Lower leg skin (tissue), 4 donors: ENCODE measurements at regions not wholly inside any gene's neighbourhood (a gene's known extent, or its start where the extent isn't known, plus 50 kb on each side); places are given as distances from the start of the nearest gene placed in this dataset.

ENCODE experiments used
- DNase-seq, 2 donors: peaks; one replicate each; pipeline ENCODE4 v3.0.0-alpha.2; 2019; ENCODE audit warnings: low spot score in 2 of 2
- H3K4me3 ChIP-seq: fragments of 200-600 bp; sonication (generic); 2 replicates; pipeline ENCODE4 v1.5.1; 2017; ENCODE audit warnings: mild to moderate bottlenecking, low read depth; ENCODE audit not compliant: poor library complexity, severe bottlenecking
- CTCF ChIP-seq, 3 donors: fragments of 450-650 bp; IDR thresholded peaks; one replicate each; pipeline ENCODE4 v1.5.1; 2016; ENCODE audit warnings: antibody characterized with exemption in 3 of 3, mild to moderate bottlenecking in 3 of 3, moderate library complexity in 2 of 3
- POLR2A ChIP-seq, 2 donors: fragments of 450-650 bp; IDR thresholded peaks; one replicate each; pipeline ENCODE4 v1.6.1; 2016 to 2017; ENCODE audit warnings: antibody characterized with exemption in 2 of 2, mild to moderate bottlenecking in 1 of 2, moderate library complexity in 1 of 2
- WGBS, 2 donors: methylation state at CpG; one replicate each; pipeline ENCODE4 v1.1.5; 2018; 5-methylcytosine and 5-hydroxymethylcytosine counted together
- intact Hi-C: fragments of 100-400 bp; cut with DNase I; formaldehyde crosslinking; loops from one replicate; pipeline ENCODE4 v1.15.0; 2023; ENCODE audit warnings: low total_unique reads

- no peak for TF ChIP-seq POLR2A (IDR thresholded peaks at IDR 0.05)
- TF ChIP-seq CTCF (IDR thresholded peaks at IDR 0.05), result no peak
- intact Hi-C loops, result no loop called here
- WGBS, 2 donors, result 88 to 90% methylated on average over 13 of the region's 13 CpGs
- H3K4me3 ChIP-seq, result no peak overlapping the region
- DNase-seq, result peak in 1 of 2 donors; percentile 78
Measured at GRCh38 chr6:169850746-169851145, 99.3 kb downstream of the ERMARD start.

GRCh38 chr6:169850154-169850553 lies 98.7 kb downstream of the ERMARD start:
- intact Hi-C loops, result no loop called here
- 89 to 93% methylated on average over 10 of the region's 10 CpGs for WGBS, 2 donors

GRCh38 chr6:169849396-169849795 lies 98.0 kb downstream of the ERMARD start:
- intact Hi-C loops, result no loop called here
- TF ChIP-seq POLR2A (IDR thresholded peaks at IDR 0.05) (no peak), CTCF (IDR thresholded peaks at IDR 0.05) (no peak)
- H3K4me3 ChIP-seq, result no peak overlapping the region
- DNase-seq, result peak in 1 of 2 donors; percentile 58
- 83 to 91% methylated on average over 14 of the region's 14 CpGs for WGBS, 2 donors

More at GRCh38 chr6:169850154-169850553, 98.7 kb downstream of the ERMARD start:
- no peak for DNase-seq
- no peak overlapping the region for H3K4me3 ChIP-seq
- TF ChIP-seq CTCF (IDR thresholded peaks at IDR 0.05) (no peak), POLR2A (IDR thresholded peaks at IDR 0.05) (no peak)

- intact Hi-C loops, result no loop called here
- H3K4me3 ChIP-seq, result no peak overlapping the region
- WGBS, 2 donors, result 89 to 93% methylated on average over 13 of the region's 13 CpGs
- peak in 1 of 2 donors; percentile 64 for DNase-seq
- no peak for TF ChIP-seq CTCF (IDR thresholded peaks at IDR 0.05)
- TF ChIP-seq POLR2A (IDR thresholded peaks at IDR 0.05), result no peak
Measured at GRCh38 chr6:169848946-169849345, 97.5 kb downstream of the ERMARD start.

- H3K4me3 ChIP-seq, result no peak overlapping the region
- TF ChIP-seq CTCF (IDR thresholded peaks at IDR 0.05), result no peak
- TF ChIP-seq POLR2A (IDR thresholded peaks at IDR 0.05), result no peak
- intact Hi-C loops, result no loop called here
- 71 to 83% methylated on average over 8 of the region's 8 CpGs for WGBS, 2 donors
- DNase-seq, result peak in 1 of 2 donors; percentile 56
Measured at GRCh38 chr6:169847901-169848311, 96.5 kb downstream of the ERMARD start.

GRCh38 chr6:169847141-169847674 lies 95.8 kb downstream of the ERMARD start:
- DNase-seq, result peak in 1 of 2 donors; percentile 60
- intact Hi-C loops, result no loop called here
- TF ChIP-seq POLR2A (IDR thresholded peaks at IDR 0.05) (no peak), CTCF (IDR thresholded peaks at IDR 0.05) (no peak)
- WGBS, 2 donors, result 71 to 72% methylated on average over 12 of the region's 12 CpGs
- H3K4me3 ChIP-seq, result no peak overlapping the region
